Ascending aorta (tissue), 2 donors: ENCODE measurements at regions not wholly inside any gene's neighbourhood (a gene's known extent, or its start where the extent isn't known, plus 50 kb on each side); places are given as distances from the start of the nearest gene placed in this dataset.

Experiments
- DNase-seq, 2 donors: peaks; one replicate each; pipeline ENCODE4 v3.0.0-alpha.2; 2019; ENCODE audit warnings: low spot score in 2 of 2
- H3K27ac ChIP-seq, 2 donors: fragments of 200-600 bp; sonication (generic); one replicate each; pipeline ENCODE4 v1.5.1; 2016 to 2017; ENCODE audit warnings: mild to moderate bottlenecking in 1 of 2
- H3K27me3 ChIP-seq: fragments of 200-600 bp; sonication (generic); one replicate; pipeline ENCODE4 v1.5.1; 2017
- H3K36me3 ChIP-seq, 2 donors: fragments of 200-600 bp; sonication (generic); one replicate each; pipeline ENCODE4 v1.5.1; 2016
- H3K4me1 ChIP-seq, 2 donors: fragments of 200-600 bp; sonication (generic); one replicate each; pipeline ENCODE4 v1.5.1; 2016 to 2017; ENCODE audit warnings: mild to moderate bottlenecking in 1 of 2
- H3K4me3 ChIP-seq, 2 donors: fragments of 200-600 bp; sonication (generic); one replicate each; pipeline ENCODE4 v1.5.1; 2016 to 2017; ENCODE audit warnings: mild to moderate bottlenecking in 1 of 2
- H3K9me3 ChIP-seq, 2 donors: fragments of 200-600 bp; sonication (generic); one replicate each; pipeline ENCODE4 v1.5.1; 2016
- CTCF ChIP-seq, 3 experiments: fragments of 200-600 bp in 2 of 3; fragments of 450-650 bp in 1 of 3; sonication (generic) in 2 of 3; IDR thresholded peaks; one replicate each; pipeline ENCODE4 v1.5.1; 2016 to 2019; ENCODE audit warnings: antibody characterized with exemption in 3 of 3, mild to moderate bottlenecking in 1 of 3, moderate library complexity in 1 of 3
- intact Hi-C: fragments of 100-400 bp; cut with DNase I; formaldehyde crosslinking; loops from one replicate; pipeline ENCODE4 v1.15.1; 2023

- peaks cover 0 to 12% of the 10 kb centered on the region in 2 donors for H3K9me3 ChIP-seq
- H3K27ac ChIP-seq, result no peak overlapping the region
- no peaks in the 10 kb centered on the region for H3K36me3 ChIP-seq
- intact Hi-C loops, result no loop called here
- no peak for TF ChIP-seq CTCF (IDR thresholded peaks at IDR 0.05)
- DNase-seq, result no peak
- H3K4me1 ChIP-seq, result no peaks in the 10 kb centered on the region
- H3K27me3 ChIP-seq, result no peaks in the 10 kb centered on the region
- H3K4me3 ChIP-seq, result no peak overlapping the region
These were observed 113.7 kb upstream of the PARD3B start for GRCh38 chr2:204431529-204431928.

GRCh38 chr2:204432196-204432595 is 113.1 kb upstream of the PARD3B start:
- Histone ChIP-seq H3K4me3 (no peak overlapping the region), H3K36me3 (no peaks in the 10 kb centered on the region), H3K4me1 (no peaks in the 10 kb centered on the region), H3K27ac (no peak overlapping the region), H3K27me3 (no peaks in the 10 kb centered on the region), H3K9me3 (peaks cover 0 to 12% of the 10 kb centered on the region in 2 donors)
- TF ChIP-seq CTCF (IDR thresholded peaks at IDR 0.05), result no peak
- intact Hi-C loops, result no loop called here
- DNase-seq, result no peak

GRCh38 chr2:204434660-204435462 is 110.4 kb upstream of the PARD3B start:
- DNase-seq, result no peak
- no peak overlapping the region for H3K27ac ChIP-seq
- intact Hi-C loops, result no loop called here
- no peak for TF ChIP-seq CTCF (IDR thresholded peaks at IDR 0.05)
- no peak overlapping the region for H3K4me3 ChIP-seq
- peaks cover 0 to 12% of the 10 kb centered on the region in 2 donors for H3K9me3 ChIP-seq
- H3K27me3 ChIP-seq, result no peaks in the 10 kb centered on the region
- no peaks in the 10 kb centered on the region for H3K4me1 ChIP-seq
- no peaks in the 10 kb centered on the region for H3K36me3 ChIP-seq

- no peaks in the 10 kb centered on the region for H3K27me3 ChIP-seq
- H3K4me3 ChIP-seq, result no peak overlapping the region
- no peak for TF ChIP-seq CTCF (IDR thresholded peaks at IDR 0.05)
- no peak for DNase-seq
- H3K27ac ChIP-seq, result no peak overlapping the region
- H3K9me3 ChIP-seq, result peaks cover 0 to 11% of the 10 kb centered on the region in 2 donors
- intact Hi-C loops, result no loop called here
- no peaks in the 10 kb centered on the region for H3K4me1 ChIP-seq
- no peaks in the 10 kb centered on the region for H3K36me3 ChIP-seq
These were observed 109.0 kb upstream of the PARD3B start for GRCh38 chr2:204436230-204436629.

- no peaks in the 10 kb centered on the region for H3K4me1 ChIP-seq
- TF ChIP-seq CTCF (IDR thresholded peaks at IDR 0.05), result no peak
- no peaks in the 10 kb centered on the region for H3K36me3 ChIP-seq
- H3K27me3 ChIP-seq, result no peaks in the 10 kb centered on the region
- DNase-seq, result no peak
- no peak overlapping the region for H3K27ac ChIP-seq
- H3K9me3 ChIP-seq, result no peaks in the 10 kb centered on the region
- intact Hi-C loops, result no loop called here
- H3K4me3 ChIP-seq, result no peak overlapping the region
These were observed 107.9 kb upstream of the PARD3B start for GRCh38 chr2:204437408-204437807.
